KOPT-K1 (cell line): ENCODE measurements at regions not wholly inside any gene's neighbourhood (a gene's known extent, or its start where the extent isn't known, plus 50 kb on each side); places are given as distances from the start of the nearest gene placed in this dataset.
A peak's percentile ranks its signal among the peaks of the same experiment; 100 is the strongest.

ENCODE experiments used
- H3K27ac ChIP-seq: fragments of 200-600 bp; sonication (generic); 2 replicates; pipeline ENCODE4 v1.5.1; 2016; ENCODE audit warnings: antibody characterized with exemption, mild to moderate bottlenecking, low read depth, low read length; ENCODE audit not compliant: poor library complexity, severe bottlenecking
- H3K36me3 ChIP-seq: fragments of 200-600 bp; sonication (generic); 2 replicates; pipeline ENCODE4 v1.5.1; 2017; ENCODE audit warnings: antibody characterized with exemption, mild to moderate bottlenecking, low read length, moderate library complexity; ENCODE audit not compliant: insufficient read depth
- H3K9me3 ChIP-seq: fragments of 200-600 bp; sonication (generic); 2 replicates; pipeline ENCODE4 v1.5.1; 2017; ENCODE audit warnings: antibody characterized with exemption, low read length, mild to moderate bottlenecking; ENCODE audit not compliant: insufficient read depth, poor library complexity, severe bottlenecking

GRCh38 chr13:109569958-109570711 is 216.2 kb downstream of the IRS2 start:
- H3K9me3 ChIP-seq, result no peaks in the 10 kb centered on the region
- H3K27ac ChIP-seq, result peak overlapping the region; percentile 88
- no peaks in the 10 kb centered on the region for H3K36me3 ChIP-seq

DNA sequence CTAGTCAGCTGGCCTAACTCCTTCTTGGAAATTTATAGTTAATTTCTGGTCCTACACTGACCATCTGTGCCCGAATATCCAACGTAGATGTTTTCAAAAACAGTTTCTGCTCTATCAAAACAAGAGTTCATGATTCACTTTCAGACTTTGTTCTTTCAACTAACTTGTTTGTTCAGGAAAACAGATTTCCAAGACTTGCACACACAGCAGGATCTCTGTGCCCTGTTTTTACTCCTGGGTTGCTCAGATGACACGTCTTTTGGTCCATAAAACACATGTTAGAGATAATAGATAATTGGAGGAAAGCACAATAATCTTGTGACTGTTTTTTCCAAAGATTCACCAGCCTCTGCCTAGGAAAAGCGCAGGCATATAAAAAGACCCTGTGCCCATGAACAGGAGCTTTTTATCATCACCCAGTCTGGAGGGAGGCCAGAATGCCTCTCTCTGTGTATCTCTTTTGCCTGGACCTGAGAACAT is 218.0 kb downstream of the IRS2 start:
- Histone ChIP-seq H3K9me3 (no peaks in the 10 kb centered on the region), H3K27ac (no peak overlapping the region)

GRCh38 chr13:109567315-109567714 is 219.1 kb downstream of the IRS2 start:
- Histone ChIP-seq H3K9me3 (no peaks in the 10 kb centered on the region), H3K36me3 (no peaks in the 10 kb centered on the region), H3K27ac (no peak overlapping the region)

More for the DNA sequence above, 218.0 kb downstream of the IRS2 start:
- no peaks in the 10 kb centered on the region for H3K36me3 ChIP-seq

- Histone ChIP-seq H3K27ac (no peak overlapping the region), H3K36me3 (no peaks in the 10 kb centered on the region), H3K9me3 (no peaks in the 10 kb centered on the region)
These were observed 220.5 kb downstream of the IRS2 start for GRCh38 chr13:109565877-109566276.

DNA sequence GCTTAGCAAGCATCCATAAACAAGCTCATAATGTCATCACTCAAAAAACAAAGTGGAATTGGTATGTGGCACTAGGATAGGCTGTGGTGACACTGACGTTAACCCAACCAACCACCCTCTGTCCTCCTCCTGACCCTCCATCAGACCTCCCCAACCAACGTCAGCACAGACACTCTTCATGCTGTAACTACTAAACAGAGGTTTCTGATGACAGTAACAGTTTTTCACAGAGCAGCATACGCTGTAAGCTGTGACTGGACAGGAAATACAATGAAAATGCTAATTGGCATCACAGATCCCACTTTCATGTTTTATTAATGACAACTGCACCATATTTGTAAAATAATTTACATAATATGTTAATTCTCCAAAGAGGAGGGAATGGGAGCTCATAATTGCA is 238.0 kb downstream of the IRS2 start:
- Histone ChIP-seq H3K36me3 (no peaks in the 10 kb centered on the region), H3K27ac (peak overlapping the region; percentile 52), H3K9me3 (no peaks in the 10 kb centered on the region)

- Histone ChIP-seq H3K36me3 (no peaks in the 10 kb centered on the region), H3K27ac (peak overlapping the region; percentile 52), H3K9me3 (no peaks in the 10 kb centered on the region)
These were observed 238.4 kb downstream of the IRS2 start for GRCh38 chr13:109547942-109548341.

- Histone ChIP-seq H3K9me3 (no peaks in the 10 kb centered on the region), H3K27ac (no peak overlapping the region), H3K36me3 (no peaks in the 10 kb centered on the region)
These were observed 240.5 kb downstream of the IRS2 start for GRCh38 chr13:109545931-109546330.

DNA sequence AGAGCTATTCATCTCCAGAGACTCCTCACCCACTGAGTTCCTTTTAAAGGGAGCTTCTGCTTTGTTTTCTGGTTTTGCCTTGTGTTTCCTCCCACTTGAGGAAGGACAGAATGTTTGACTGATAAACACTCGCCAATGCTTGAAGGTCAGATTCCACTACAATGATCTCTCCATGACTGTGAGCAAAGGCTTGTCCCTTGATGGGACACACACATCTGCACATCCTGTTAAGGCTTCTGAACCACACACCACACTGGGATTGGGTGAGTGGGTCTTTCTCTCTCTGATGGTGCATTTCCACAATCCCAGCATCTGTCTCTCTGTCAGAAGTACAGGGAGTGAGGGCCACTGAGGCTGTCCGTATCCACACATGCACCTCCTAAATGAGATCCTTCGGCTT is 245.3 kb downstream of the IRS2 start:
- no peaks in the 10 kb centered on the region for H3K9me3 ChIP-seq
- no peak overlapping the region for H3K27ac ChIP-seq
- no peaks in the 10 kb centered on the region for H3K36me3 ChIP-seq

DNA sequence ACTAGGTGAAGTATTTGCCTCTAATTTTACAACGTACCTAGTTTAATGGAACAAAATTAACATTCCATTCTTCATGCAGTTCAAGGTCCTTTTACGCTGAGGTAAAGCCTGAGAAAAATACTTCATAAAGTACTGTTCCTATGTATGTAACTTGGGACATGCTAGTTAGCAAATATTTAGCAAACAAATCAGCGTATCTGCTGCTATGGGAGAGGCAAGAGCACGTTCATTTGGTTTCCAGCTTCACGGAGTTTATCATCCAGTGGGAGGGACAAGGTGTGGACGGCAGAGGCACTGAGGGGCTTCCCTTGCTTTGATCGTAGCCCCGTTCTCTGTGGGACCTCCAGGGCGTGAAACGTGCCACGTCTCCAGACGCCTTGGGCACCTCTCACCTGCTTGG is 248.8 kb downstream of the IRS2 start:
- no peaks in the 10 kb centered on the region for H3K36me3 ChIP-seq
- H3K27ac ChIP-seq, result no peak overlapping the region

DNA sequence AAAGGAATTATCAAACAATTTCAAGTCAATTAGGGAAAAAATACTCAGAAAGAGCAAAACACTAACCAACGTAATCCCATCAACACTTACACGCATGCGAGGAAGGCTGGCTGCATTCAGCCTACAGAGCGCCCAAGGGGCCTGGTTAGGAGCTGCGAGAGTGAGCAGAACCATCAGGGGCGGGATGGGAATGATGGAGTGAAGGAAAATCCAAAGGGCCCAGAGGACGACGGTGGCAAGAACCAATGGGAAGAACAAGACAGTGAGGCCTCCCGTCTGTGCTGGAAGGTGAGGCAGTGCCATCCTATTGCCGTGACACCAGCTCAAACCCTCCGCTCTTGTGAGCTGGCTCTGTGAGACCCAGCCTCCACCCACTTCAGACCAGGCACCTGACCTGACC is 253.0 kb downstream of the IRS2 start:
- no peaks in the 10 kb centered on the region for H3K9me3 ChIP-seq
- no peaks in the 10 kb centered on the region for H3K36me3 ChIP-seq
- no peak overlapping the region for H3K27ac ChIP-seq

More for the DNA sequence above, 248.8 kb downstream of the IRS2 start:
- no peaks in the 10 kb centered on the region for H3K9me3 ChIP-seq

- Histone ChIP-seq H3K27ac (no peak overlapping the region), H3K36me3 (no peaks in the 10 kb centered on the region), H3K9me3 (no peaks in the 10 kb centered on the region)
These were observed 256.4 kb downstream of the IRS2 start for GRCh38 chr13:109529964-109530363.

DNA sequence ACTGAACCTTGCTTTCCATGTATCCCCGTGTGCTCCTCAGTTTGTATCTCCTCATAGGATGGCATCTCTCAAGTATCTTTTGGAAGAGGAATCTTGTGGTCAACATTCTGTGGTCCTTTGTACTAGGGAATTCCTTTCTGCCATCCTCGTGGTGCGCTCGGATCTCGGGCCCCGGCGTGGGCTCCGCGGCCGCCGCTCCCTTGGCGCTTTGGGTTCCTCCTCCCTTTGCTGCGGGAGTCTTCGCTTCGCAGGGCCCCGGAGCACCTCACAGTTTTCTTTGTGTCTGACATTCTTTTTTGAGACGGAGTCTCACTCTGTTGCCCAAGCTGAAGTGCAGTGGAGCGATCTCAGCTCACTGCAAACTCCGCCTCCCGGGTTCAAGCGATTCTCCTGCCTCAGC is 264.7 kb downstream of the IRS2 start:
- H3K36me3 ChIP-seq, result no peaks in the 10 kb centered on the region
- no peaks in the 10 kb centered on the region for H3K9me3 ChIP-seq
- no peak overlapping the region for H3K27ac ChIP-seq

GRCh38 chr13:109517517-109517916 is 268.9 kb downstream of the IRS2 start:
- Histone ChIP-seq H3K9me3 (no peaks in the 10 kb centered on the region), H3K27ac (no peak overlapping the region), H3K36me3 (no peaks in the 10 kb centered on the region)

GRCh38 chr13:109516186-109516585 is 270.2 kb downstream of the IRS2 start:
- H3K36me3 ChIP-seq, result no peaks in the 10 kb centered on the region
- no peaks in the 10 kb centered on the region for H3K9me3 ChIP-seq

DNA sequence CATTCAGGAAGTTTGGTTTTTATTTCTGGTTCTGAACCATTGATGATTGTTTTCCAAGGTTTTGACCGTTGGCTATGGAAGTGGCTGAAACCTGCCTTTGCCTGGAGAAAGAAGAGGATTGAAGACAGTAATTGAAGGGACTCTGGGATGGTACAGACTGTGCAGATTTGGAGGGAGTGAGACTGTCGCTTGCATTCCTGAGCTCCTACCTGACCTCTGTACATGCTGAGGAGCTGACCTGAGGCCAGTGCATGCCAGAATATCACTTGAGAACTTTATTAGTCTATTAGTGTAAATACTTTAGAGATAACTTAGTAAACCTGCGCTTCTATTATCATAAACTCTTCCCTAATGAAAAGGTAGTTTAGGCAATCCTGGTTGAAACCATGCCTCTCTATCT is 276.4 kb downstream of the IRS2 start:
- H3K9me3 ChIP-seq, result no peaks in the 10 kb centered on the region
- H3K36me3 ChIP-seq, result no peaks in the 10 kb centered on the region

More at GRCh38 chr13:109516186-109516585, 270.2 kb downstream of the IRS2 start:
- H3K27ac ChIP-seq, result no peak overlapping the region

More for the DNA sequence above, 276.4 kb downstream of the IRS2 start:
- H3K27ac ChIP-seq, result no peak overlapping the region
